Left lobe of liver (tissue), 2 donors: ENCODE measurements at regions not wholly inside any gene's neighbourhood (a gene's known extent, or its start where the extent isn't known, plus 50 kb on each side); places are given as distances from the start of the nearest gene placed in this dataset.

Experiments used
- ATAC-seq: fragments of 200-7000 bp; cut with Tn5 transposase; one replicate; pipeline ENCODE4 v1.9.1; 2020; ENCODE audit warnings: mild to moderate bottlenecking, moderate library complexity
- DNase-seq: peaks from one replicate; pipeline ENCODE4 v3.0.0-alpha.2; 2020; ENCODE audit warnings: low spot score
- donor health status: DM: no; HTN: no; CAD: no; lungs with moderate emphysema.
- donor health status: DM: no; HTN: yes; CAD: no.

GRCh38 chr3:18835021-18835420 lies 313.3 kb upstream of the KCNH8 start:
- DNase-seq (no peak), ATAC-seq (no peak)

GRCh38 chr3:18830087-18830486 lies 318.2 kb upstream of the KCNH8 start:
- DNase-seq, result no peak
- no peak for ATAC-seq

- DNase-seq (no peak), ATAC-seq (no peak)
These were observed 319.7 kb upstream of the KCNH8 start for GRCh38 chr3:18828637-18829036.

GRCh38 chr3:18827664-18828063 lies 320.6 kb upstream of the KCNH8 start:
- ATAC-seq (no peak), DNase-seq (no peak)

- DNase-seq, result no peak
- ATAC-seq, result no peak
These were observed 322.6 kb upstream of the KCNH8 start for GRCh38 chr3:18825665-18826064.

- DNase-seq (no peak), ATAC-seq (no peak)
These were observed 335.0 kb upstream of the KCNH8 start for GRCh38 chr3:18813300-18813699.

- DNase-seq (no peak), ATAC-seq (no peak)
These were observed 336.0 kb upstream of the KCNH8 start for GRCh38 chr3:18812316-18812715.

GRCh38 chr3:18810306-18810661 lies 338.0 kb upstream of the KCNH8 start:
- DNase-seq, result no peak

GRCh38 chr3:18809640-18810305 lies 338.5 kb upstream of the KCNH8 start:
- no peak for ATAC-seq

More at GRCh38 chr3:18810306-18810661, 338.0 kb upstream of the KCNH8 start:
- ATAC-seq, result no peak

GRCh38 chr3:18808429-18808828 lies 339.9 kb upstream of the KCNH8 start:
- ATAC-seq, result no peak
- DNase-seq, result no peak

More at GRCh38 chr3:18809640-18810305, 338.5 kb upstream of the KCNH8 start:
- no peak for DNase-seq

GRCh38 chr3:18807593-18807992 lies 340.7 kb upstream of the KCNH8 start:
- no peak for DNase-seq
- ATAC-seq, result no peak

GRCh38 chr3:18806633-18807032 lies 341.7 kb upstream of the KCNH8 start:
- ATAC-seq, result no peak
- DNase-seq, result no peak

GRCh38 chr3:18797378-18797777 lies 350.9 kb upstream of the KCNH8 start:
- DNase-seq, result no peak
- no peak for ATAC-seq

- DNase-seq, result no peak
- no peak for ATAC-seq
These were observed 353.2 kb upstream of the KCNH8 start for GRCh38 chr3:18795078-18795477.

- DNase-seq, result no peak
- ATAC-seq, result no peak
These were observed 356.6 kb upstream of the KCNH8 start for GRCh38 chr3:18791752-18792151.

- no peak for ATAC-seq
- DNase-seq, result no peak
These were observed 357.1 kb upstream of the KCNH8 start for GRCh38 chr3:18791182-18791581.

- DNase-seq (no peak), ATAC-seq (no peak)
These were observed 357.9 kb upstream of the KCNH8 start for GRCh38 chr3:18790384-18790783.

GRCh38 chr3:18789734-18790133 lies 358.6 kb upstream of the KCNH8 start:
- no peak for ATAC-seq
- no peak for DNase-seq

- DNase-seq, result no peak
- no peak for ATAC-seq
These were observed 360.9 kb upstream of the KCNH8 start for GRCh38 chr3:18787441-18787840.

- no peak for DNase-seq
- no peak for ATAC-seq
These were observed 361.5 kb upstream of the KCNH8 start for GRCh38 chr3:18786650-18787323.

- ATAC-seq (no peak), DNase-seq (no peak)
These were observed 357.1 kb upstream of the SATB1 start for GRCh38 chr3:18782191-18782590.

- ATAC-seq, result no peak
These were observed 355.8 kb upstream of the SATB1 start for GRCh38 chr3:18780959-18781358.

GRCh38 chr3:18779704-18780103 lies 354.6 kb upstream of the SATB1 start:
- ATAC-seq (no peak), DNase-seq (no peak)

More at GRCh38 chr3:18780959-18781358, 355.8 kb upstream of the SATB1 start:
- DNase-seq, result no peak
